ENCODE measurements at regions not wholly inside any gene's neighbourhood (a gene's known extent, or its start where the extent isn't known, plus 50 kb on each side); places are given as distances from the start of the nearest gene placed in this dataset.

DNA sequence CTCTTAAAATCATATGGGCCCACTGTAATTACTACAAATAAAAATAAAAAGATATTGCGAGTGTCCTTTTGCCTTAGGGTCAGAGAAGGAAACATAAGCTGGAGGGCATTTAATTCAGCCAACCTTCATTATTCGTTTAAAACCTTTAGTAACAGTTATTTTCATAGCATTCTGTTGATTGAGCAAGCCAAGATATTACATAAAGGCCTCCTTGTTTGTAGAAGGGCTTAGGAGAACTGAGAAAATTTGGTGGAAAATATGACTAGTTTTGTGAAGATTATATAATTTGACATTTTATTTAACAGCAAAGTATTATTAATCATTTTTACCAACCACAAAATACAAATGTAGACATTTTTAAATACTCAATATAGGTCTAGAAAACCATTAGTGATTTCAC lies 62.2 kb downstream of the COX7C start:
- TF ChIP-seq, protein P1, sequence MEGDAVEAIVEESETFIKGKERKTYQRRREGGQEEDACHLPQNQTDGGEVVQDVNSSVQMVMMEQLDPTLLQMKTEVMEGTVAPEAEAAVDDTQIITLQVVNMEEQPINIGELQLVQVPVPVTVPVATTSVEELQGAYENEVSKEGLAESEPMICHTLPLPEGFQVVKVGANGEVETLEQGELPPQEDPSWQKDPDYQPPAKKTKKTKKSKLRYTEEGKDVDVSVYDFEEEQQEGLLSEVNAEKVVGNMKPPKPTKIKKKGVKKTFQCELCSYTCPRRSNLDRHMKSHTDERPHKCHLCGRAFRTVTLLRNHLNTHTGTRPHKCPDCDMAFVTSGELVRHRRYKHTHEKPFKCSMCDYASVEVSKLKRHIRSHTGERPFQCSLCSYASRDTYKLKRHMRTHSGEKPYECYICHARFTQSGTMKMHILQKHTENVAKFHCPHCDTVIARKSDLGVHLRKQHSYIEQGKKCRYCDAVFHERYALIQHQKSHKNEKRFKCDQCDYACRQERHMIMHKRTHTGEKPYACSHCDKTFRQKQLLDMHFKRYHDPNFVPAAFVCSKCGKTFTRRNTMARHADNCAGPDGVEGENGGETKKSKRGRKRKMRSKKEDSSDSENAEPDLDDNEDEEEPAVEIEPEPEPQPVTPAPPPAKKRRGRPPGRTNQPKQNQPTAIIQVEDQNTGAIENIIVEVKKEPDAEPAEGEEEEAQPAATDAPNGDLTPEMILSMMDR (IDR thresholded peaks at IDR 0.05) = no peak
- TF ChIP-seq POLR2A (IDR thresholded peaks at IDR 0.05) = no peak
- peak in 1 of 2 donors; percentile 7 for TF ChIP-seq EP300 (IDR thresholded peaks at IDR 0.05)
